PC-9 (cell line): ENCODE measurements at regions not wholly inside any gene's neighbourhood (a gene's known extent, or its start where the extent isn't known, plus 50 kb on each side); places are given as distances from the start of the nearest gene placed in this dataset.

Source experiments
- BruUV-seq: library from RNA; stranded (reverse); fragments of 400-500 nt; replicated peaks from 2 replicates; lab custom pipeline; 2021; lab: Mats Ljungman, UMichigan
- CTCF ChIA-PET: fragments of 300-600 bp; sonication (Branson Sonifier 250); formaldehyde crosslinking; loops from one replicate; lab custom pipeline; 2022; ENCODE audit warnings: antibody characterized with exemption; lab: Charles Lee
- POLR2A ChIA-PET: fragments of 300-600 bp; sonication (Branson Sonifier 250); formaldehyde crosslinking; loops from one replicate; lab custom pipeline; 2022; ENCODE audit warnings: antibody characterized with exemption; ENCODE audit not compliant: unreplicated experiment; lab: Charles Lee
- DNase-seq, 2 experiments: peaks; one replicate each; pipeline versions ENCODE4 v3.0.0 to v3.0.0-alpha.2; 2015 to 2022; ENCODE audit warnings: mixed read lengths in 1 of 2
- H2AFZ ChIP-seq: fragments of 200-600 bp; sonication (generic); 2 replicates; pipeline ENCODE4 v1.8.1; 2017; ENCODE audit warnings: antibody characterized with exemption
- H3F3A ChIP-seq: fragments of 200-600 bp; sonication (generic); 2 replicates; pipeline ENCODE4 v1.8.1; 2017; ENCODE audit warnings: antibody characterized with exemption, mild to moderate bottlenecking, low read depth; ENCODE audit not compliant: insufficient read depth
- H3K27ac ChIP-seq: fragments of 200-600 bp; sonication (generic); 2 replicates; pipeline ENCODE4 v1.6.1; 2016; ENCODE audit warnings: mixed run types
- H3K27me3 ChIP-seq: fragments of 200-600 bp; sonication (generic); 2 replicates; pipeline ENCODE4 v1.6.1; 2016; ENCODE audit warnings: low read depth, mixed run types; ENCODE audit not compliant: insufficient read depth
- H3K36me3 ChIP-seq: fragments of 200-600 bp; sonication (generic); 2 replicates; pipeline ENCODE4 v1.6.1; 2016; ENCODE audit warnings: low read depth, mixed run types
- H3K4me1 ChIP-seq: fragments of 200-600 bp; sonication (generic); replicated peaks from 2 replicates; pipeline ENCODE4 v1.6.1; 2016; ENCODE audit warnings: mixed run types; ENCODE audit not compliant: insufficient read depth
- H3K4me2 ChIP-seq: fragments of 200-600 bp; sonication (generic); 2 replicates; pipeline ENCODE4 v1.6.1; 2017; ENCODE audit warnings: mixed run types
- H3K4me3 ChIP-seq: fragments of 200-600 bp; sonication (generic); 2 replicates; pipeline ENCODE4 v1.6.1; 2016; ENCODE audit warnings: mixed run types
- H3K79me2 ChIP-seq: fragments of 200-600 bp; sonication (generic); 2 replicates; pipeline ENCODE4 v1.6.1; 2017; ENCODE audit warnings: low read depth, mixed run types
- H3K9me2 ChIP-seq: fragments of 200-600 bp; sonication (generic); 2 replicates; pipeline ENCODE4 v1.8.1; 2017; ENCODE audit warnings: mild to moderate bottlenecking; ENCODE audit not compliant: insufficient read depth
- H3K9me3 ChIP-seq: fragments of 200-600 bp; sonication (generic); 2 replicates; pipeline ENCODE4 v1.8.1; 2016; ENCODE audit warnings: low read depth; ENCODE audit not compliant: insufficient read depth
- H4K20me1 ChIP-seq: fragments of 200-600 bp; sonication (generic); 2 replicates; pipeline ENCODE4 v1.8.1; 2017; ENCODE audit not compliant: insufficient read depth
- CTCF ChIP-seq: fragments of 200-600 bp; sonication (generic); conservative IDR thresholded peaks from 2 replicates; pipeline ENCODE4 v1.6.1; 2017; ENCODE audit warnings: mixed run types, antibody characterized with exemption, mild to moderate bottlenecking, moderate library complexity
- EZH2 ChIP-seq: fragments of 200-600 bp; sonication (generic); IDR thresholded peaks from 2 replicates; pipeline ENCODE4 v1.8.0; 2017; ENCODE audit warnings: antibody characterized with exemption, low read depth
- intact Hi-C: fragments of 100-400 bp; cut with micrococcal nuclease; formaldehyde crosslinking; loops from one replicate; pipeline ENCODE4 v1.10.0; 2022; ENCODE audit not compliant: unreplicated experiment

GRCh38 chr10:130300608-130301020, 164.4 kb downstream of the GLRX3 start:
- no peak overlapping the region for H2AFZ ChIP-seq
- H3K9me2 ChIP-seq, result no peaks in the 10 kb centered on the region
- H3K27ac ChIP-seq, result no peak overlapping the region
- no peaks in the 10 kb centered on the region for H3F3A ChIP-seq
- no TSS peak for BruUV-seq
- intact Hi-C loops, result no loop called here
- TF ChIP-seq EZH2 (no peak), CTCF (no peak)
- no peak overlapping the region for H3K4me3 ChIP-seq
- H3K36me3 ChIP-seq, result no peaks in the 10 kb centered on the region
- ChIA-PET POLR2A (no interaction called here), CTCF (no interaction called here)
- no peaks in the 10 kb centered on the region for H3K27me3 ChIP-seq
- H4K20me1 ChIP-seq, result no peaks in the 10 kb centered on the region
- H3K9me3 ChIP-seq, result no peaks in the 10 kb centered on the region
- DNase-seq, result no peak
- H3K4me2 ChIP-seq, result no peak overlapping the region; the same call in 1 of the 2 replicates
- H3K79me2 ChIP-seq, result no peaks in the 10 kb centered on the region
- no peaks in the 10 kb centered on the region for H3K4me1 ChIP-seq

- CTCF ChIA-PET, result no interaction called here
- Histone ChIP-seq H3K27me3 (no peaks in the 10 kb centered on the region), H3K4me2 (peak overlapping the region; percentile 16; the same call in 1 of the 2 replicates), H3K9me2 (no peaks in the 10 kb centered on the region), H3F3A (no peaks in the 10 kb centered on the region), H3K4me3 (no peak overlapping the region), H3K27ac (no peak overlapping the region), H3K36me3 (no peaks in the 10 kb centered on the region), H2AFZ (no peak overlapping the region), H3K9me3 (no peaks in the 10 kb centered on the region), H3K79me2 (no peaks in the 10 kb centered on the region), H4K20me1 (no peaks in the 10 kb centered on the region), H3K4me1 (no peaks in the 10 kb centered on the region)
- no peak for DNase-seq
- no TSS peak for BruUV-seq
- POLR2A ChIA-PET, result no interaction called here
- intact Hi-C loops, result no loop called here
- TF ChIP-seq EZH2 (no peak), CTCF (no peak)
Measured at GRCh38 chr10:130301021-130301892, 165.1 kb downstream of the GLRX3 start.

- Histone ChIP-seq H3K4me3 (no peak overlapping the region), H3K27me3 (no peaks in the 10 kb centered on the region), H2AFZ (no peak overlapping the region), H3K4me1 (no peaks in the 10 kb centered on the region), H4K20me1 (no peaks in the 10 kb centered on the region), H3K9me2 (no peaks in the 10 kb centered on the region), H3K9me3 (no peaks in the 10 kb centered on the region), H3K36me3 (no peaks in the 10 kb centered on the region), H3F3A (no peaks in the 10 kb centered on the region), H3K79me2 (no peaks in the 10 kb centered on the region), H3K4me2 (no peak overlapping the region), H3K27ac (no peak overlapping the region)
- ChIA-PET CTCF (no interaction called here), POLR2A (no interaction called here)
- TF ChIP-seq CTCF (no peak), EZH2 (no peak)
- DNase-seq, result no peak
- intact Hi-C loops, result no loop called here
- no TSS peak for BruUV-seq
Measured at GRCh38 chr10:130326954-130327353, 190.8 kb downstream of the GLRX3 start.
